Astrocyte (in vitro differentiated cells and primary cell): ENCODE measurements at regions not wholly inside any gene's neighbourhood (a gene's known extent, or its start where the extent isn't known, plus 50 kb on each side); places are given as distances from the start of the nearest gene placed in this dataset.
"Not testable (repeated sequence)": the region's sequence is repeated elsewhere in the genome, so short reads cannot be mapped to it uniquely, and the experiment has no call there.

ENCODE experiments used
- DNase-seq: peaks from one replicate; pipeline ENCODE4 v3.0.0-alpha.2; 2010; ENCODE audit warnings: low read depth
- FAIRE-seq: peaks from 2 replicates; lab custom pipeline; 2011; peaks lifted over from hg19 to GRCh38; lab: Jason Lieb, UNC
- H2AFZ ChIP-seq: 2 replicates; pipeline ENCODE4 v1.6.0; 2012; ENCODE audit warnings: low read depth, low read length, inconsistent platforms
- H3K27ac ChIP-seq: 2 replicates; pipeline ENCODE4 v1.5.1; 2011; ENCODE audit warnings: low read depth, low read length, inconsistent platforms
- H3K27me3 ChIP-seq: 2 replicates; pipeline ENCODE4 v1.6.0; 2011; ENCODE audit warnings: low read length, inconsistent platforms; ENCODE audit not compliant: insufficient read depth
- H3K36me3 ChIP-seq: 2 replicates; pipeline ENCODE4 v1.5.1; 2011; ENCODE audit warnings: low read length, inconsistent platforms; ENCODE audit not compliant: insufficient read depth
- H3K4me1 ChIP-seq: 2 replicates; pipeline ENCODE4 v1.5.1; 2011; ENCODE audit warnings: low read length, inconsistent platforms; ENCODE audit not compliant: insufficient read depth
- H3K4me2 ChIP-seq: 2 replicates; pipeline ENCODE4 v1.6.0; 2012; ENCODE audit warnings: low read length, inconsistent platforms
- H3K4me3 ChIP-seq: 2 replicates; pipeline ENCODE4 v1.5.1; 2011; ENCODE audit warnings: low read depth, mild to moderate bottlenecking, low read length, inconsistent platforms; ENCODE audit not compliant: insufficient read depth
- H3K79me2 ChIP-seq: 2 replicates; pipeline ENCODE4 v1.6.0; 2012; ENCODE audit warnings: mild to moderate bottlenecking, low read length, inconsistent platforms; ENCODE audit not compliant: insufficient read depth
- H3K9ac ChIP-seq: 2 replicates; pipeline ENCODE4 v1.6.0; 2012; ENCODE audit warnings: mild to moderate bottlenecking, low read length, inconsistent platforms
- H3K9me3 ChIP-seq: 2 replicates; pipeline ENCODE4 v1.5.1; 2012; ENCODE audit warnings: low read depth, mild to moderate bottlenecking, low read length, inconsistent platforms; ENCODE audit not compliant: insufficient read depth
- H4K20me1 ChIP-seq: 2 replicates; pipeline ENCODE4 v1.6.0; 2012; ENCODE audit warnings: low read length, inconsistent platforms; ENCODE audit not compliant: insufficient read depth
- H3K27ac Mint-ChIP-seq: one replicate; pipeline ENCODE4 v1.8.0; 2021; ENCODE audit warnings: mild to moderate bottlenecking, mixed read lengths; ENCODE audit not compliant: unreplicated experiment
- H3K27me3 Mint-ChIP-seq: one replicate; pipeline ENCODE4 v1.8.0; 2021; ENCODE audit warnings: low read depth, mixed read lengths; ENCODE audit not compliant: unreplicated experiment
- H3K36me3 Mint-ChIP-seq: one replicate; pipeline ENCODE4 v1.8.0; 2021; ENCODE audit warnings: low read depth, mixed read lengths; ENCODE audit not compliant: unreplicated experiment
- H3K4me1 Mint-ChIP-seq: one replicate; pipeline ENCODE4 v1.8.0; 2021; ENCODE audit warnings: low read depth, mixed read lengths; ENCODE audit not compliant: unreplicated experiment
- H3K4me3 Mint-ChIP-seq: one replicate; pipeline ENCODE4 v1.8.0; 2021; ENCODE audit warnings: mild to moderate bottlenecking, moderate library complexity, mixed read lengths; ENCODE audit not compliant: unreplicated experiment
- H3K9me3 Mint-ChIP-seq: one replicate; pipeline ENCODE4 v1.8.0; 2021; ENCODE audit warnings: mild to moderate bottlenecking, mixed read lengths; ENCODE audit not compliant: unreplicated experiment
- CTCF ChIP-seq: IDR thresholded peaks from 2 replicates; pipeline ENCODE4 v1.5.1; 2011; ENCODE audit warnings: low read depth, mild to moderate bottlenecking, inconsistent platforms, low read length, moderate library complexity; ENCODE audit not compliant: insufficient read depth
- EZH2 ChIP-seq: IDR thresholded peaks from 2 replicates; pipeline ENCODE4 v1.6.1; 2012; ENCODE audit warnings: mild to moderate bottlenecking, low read length, inconsistent platforms; ENCODE audit not compliant: insufficient read depth

DNA sequence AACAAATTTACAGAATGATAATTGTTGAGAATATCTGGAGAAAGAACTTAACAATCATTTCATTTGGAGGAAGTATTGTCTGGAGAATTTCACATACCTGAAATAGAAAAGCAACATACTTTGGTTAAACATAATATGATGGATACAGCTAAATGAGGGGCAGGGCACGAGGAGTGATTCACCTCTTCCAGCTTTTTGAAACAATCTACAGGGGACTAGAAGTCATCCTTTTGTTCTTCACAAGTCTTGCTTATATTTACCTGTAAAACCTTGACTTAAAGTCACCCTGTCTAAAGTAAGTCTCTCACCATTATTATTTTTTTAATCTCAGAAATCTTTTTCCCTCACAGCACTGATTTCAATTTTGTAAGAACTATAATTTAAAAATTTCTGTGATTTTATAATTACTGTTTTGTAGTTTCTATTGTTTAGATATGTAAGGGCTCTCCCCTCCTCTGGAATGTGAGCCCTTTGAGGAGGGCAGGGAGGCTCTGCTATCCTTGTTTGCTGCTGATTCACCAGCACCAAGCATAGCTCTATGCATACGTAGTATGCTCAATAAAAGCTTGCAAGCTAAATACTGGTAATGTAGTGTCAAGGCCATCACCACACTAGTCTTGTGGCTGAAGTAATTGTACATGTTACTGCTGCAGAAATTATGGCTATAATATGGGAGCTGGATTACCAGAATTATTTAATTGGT is 193.9 kb upstream of the THRB start:
- H2AFZ ChIP-seq, result no peak overlapping the region
- peaks cover 19% of the 10 kb centered on the region for H3K27me3 ChIP-seq
- FAIRE-seq (no peak), DNase-seq (peak; percentile 63)
- no peaks in the 10 kb centered on the region for H3K9me3 ChIP-seq
- no peak overlapping the region for H3K9ac ChIP-seq
- peak overlapping the region; percentile 1 for H3K4me2 ChIP-seq
- H3K9me3 Mint-ChIP-seq, result no peaks in the 10 kb centered on the region
- no peaks in the 10 kb centered on the region for H3K36me3 Mint-ChIP-seq
- H3K4me1 Mint-ChIP-seq, result peaks cover 38% of the 10 kb centered on the region
- H3K79me2 ChIP-seq, result no peaks in the 10 kb centered on the region
- H3K4me3 ChIP-seq, result no peak overlapping the region
- no peaks in the 10 kb centered on the region for H4K20me1 ChIP-seq
- no peak overlapping the region for H3K4me3 Mint-ChIP-seq
- no peaks in the 10 kb centered on the region for H3K36me3 ChIP-seq
- peaks cover 24% of the 10 kb centered on the region for H3K4me1 ChIP-seq
- peak overlapping the region; percentile 84 for H3K27ac Mint-ChIP-seq
- no peaks in the 10 kb centered on the region for H3K27me3 Mint-ChIP-seq
- no peak overlapping the region for H3K27ac ChIP-seq
- TF ChIP-seq EZH2 (no peak), CTCF (no peak)

GRCh38 chr3:24689353-24689752 is 194.7 kb upstream of the THRB start:
- Histone ChIP-seq H3K4me2 (no peak overlapping the region), H3K36me3 (no peaks in the 10 kb centered on the region), H3K9me3 (no peaks in the 10 kb centered on the region), H3K4me1 (peaks cover 24% of the 10 kb centered on the region), H3K27me3 (peaks cover 18% of the 10 kb centered on the region), H3K79me2 (no peaks in the 10 kb centered on the region), H3K27ac (no peak overlapping the region), H3K9ac (no peak overlapping the region), H3K4me3 (no peak overlapping the region), H2AFZ (no peak overlapping the region), H4K20me1 (no peaks in the 10 kb centered on the region)
- TF ChIP-seq CTCF (no peak), EZH2 (no peak)
- Mint-ChIP-seq H3K9me3 (no peaks in the 10 kb centered on the region), H3K27me3 (no peaks in the 10 kb centered on the region), H3K27ac (peak overlapping the region; percentile 84), H3K4me1 (peaks cover 38% of the 10 kb centered on the region), H3K36me3 (no peaks in the 10 kb centered on the region), H3K4me3 (no peak overlapping the region)
- FAIRE-seq, result no peak
- no peak for DNase-seq

DNA sequence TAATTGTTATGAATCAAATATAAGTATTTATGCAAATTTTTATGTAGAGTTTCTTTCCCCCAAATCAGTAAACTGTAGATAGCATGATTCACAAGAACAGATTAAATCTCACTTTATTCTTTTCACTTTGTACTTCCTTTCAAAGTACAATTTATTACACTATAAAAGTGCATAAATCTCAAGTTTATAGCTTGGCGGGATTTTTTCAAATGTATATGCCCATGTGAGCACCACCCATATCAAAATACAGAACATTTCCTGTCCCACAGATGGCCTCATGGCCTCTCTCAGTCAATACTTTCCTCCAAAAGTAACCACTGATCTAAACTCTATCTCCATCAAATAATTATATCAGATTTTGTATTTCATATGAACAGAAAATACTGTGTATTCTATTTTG is 196.1 kb upstream of the THRB start:
- Histone ChIP-seq H3K27me3 (peaks cover 12% of the 10 kb centered on the region), H3K4me1 (peaks cover 20% of the 10 kb centered on the region), H3K27ac (no peak overlapping the region), H3K4me3 (no peak overlapping the region), H3K9me3 (no peaks in the 10 kb centered on the region), H4K20me1 (no peaks in the 10 kb centered on the region), H3K9ac (no peak overlapping the region), H2AFZ (no peak overlapping the region), H3K4me2 (no peak overlapping the region), H3K79me2 (no peaks in the 10 kb centered on the region), H3K36me3 (no peaks in the 10 kb centered on the region)
- Mint-ChIP-seq H3K27me3 (no peaks in the 10 kb centered on the region), H3K4me3 (no peak overlapping the region), H3K36me3 (no peaks in the 10 kb centered on the region), H3K27ac (no peak overlapping the region), H3K9me3 (peaks cover 2% of the 10 kb centered on the region), H3K4me1 (peaks cover 30% of the 10 kb centered on the region)
- no peak for TF ChIP-seq EZH2
- no peak for TF ChIP-seq CTCF
- FAIRE-seq (peak; percentile 20), DNase-seq (no peak)

DNA sequence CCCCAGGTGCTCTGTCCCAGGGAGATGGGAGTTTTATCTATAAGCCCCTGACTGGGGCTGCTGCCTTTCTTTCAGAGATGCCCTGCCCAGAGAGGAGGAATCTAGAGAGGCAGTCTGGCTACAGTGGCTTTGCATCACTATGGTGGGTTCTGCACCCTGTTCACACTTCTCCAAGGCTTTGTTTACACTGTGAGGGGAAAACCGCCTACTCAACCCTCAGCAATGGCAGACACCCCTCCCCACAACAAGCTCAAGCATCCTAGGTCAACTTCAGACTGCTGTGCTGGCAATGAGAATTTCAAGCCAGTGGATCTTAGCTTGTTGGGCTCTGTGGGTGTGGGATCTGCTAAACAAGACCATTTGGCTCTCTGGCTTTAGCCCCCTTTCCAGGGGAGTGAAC is 204.4 kb upstream of the THRB start:
- DNase-seq, H3K27me3 Mint-ChIP-seq, H3K9me3 ChIP-seq, H3K36me3 ChIP-seq, H3K9ac ChIP-seq, H3K4me2 ChIP-seq, H3K27ac ChIP-seq, H3K36me3 Mint-ChIP-seq, H3K79me2 ChIP-seq, H2AFZ ChIP-seq, H3K4me3 Mint-ChIP-seq, H3K4me3 ChIP-seq, H3K4me1 ChIP-seq, FAIRE-seq, H4K20me1 ChIP-seq, H3K27ac Mint-ChIP-seq, H3K4me1 Mint-ChIP-seq, H3K27me3 ChIP-seq: not testable (repeated sequence)
- peaks cover 13% of the 10 kb centered on the region for H3K9me3 Mint-ChIP-seq
